ENCODE measurements at regions not wholly inside any gene's neighbourhood (a gene's known extent, or its start where the extent isn't known, plus 50 kb on each side); places are given as distances from the start of the nearest gene placed in this dataset.

DNA sequence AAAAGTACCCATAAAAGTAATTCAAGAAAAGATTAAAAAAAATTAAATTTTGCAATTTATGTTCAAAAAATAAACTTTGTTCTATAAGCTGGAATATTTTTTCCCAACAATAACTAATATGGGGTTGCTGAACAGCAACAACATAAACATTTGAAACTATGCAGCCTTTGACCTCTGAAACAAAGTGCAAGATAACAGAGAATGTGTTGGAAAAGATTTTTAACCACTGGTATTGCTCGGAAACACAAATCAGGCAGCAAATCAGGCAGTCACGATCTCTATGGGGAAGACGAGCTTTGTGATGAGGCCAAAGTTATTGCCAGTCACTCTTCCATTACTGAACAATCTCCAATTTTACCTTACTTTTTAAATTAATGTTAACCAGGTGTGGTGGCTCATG lies 332.1 kb downstream of the PABPC4L start:
- H3K4me1 Mint-ChIP-seq, result peaks cover 0 to 6% of the 10 kb centered on the region in 2 experiments; a peak in 1 of 4 replicates
- H3K36me3 Mint-ChIP-seq (ENCODE audit: insufficient read depth in 1 of 3, low read depth in 3 of 3), result no peaks in the 10 kb centered on the region
- H3K9me3 Mint-ChIP-seq, result no peaks in the 10 kb centered on the region
- Histone ChIP-seq H3K23ac (ENCODE audit: insufficient read length, low read depth, low read length) (no peak overlapping the region), H4K91ac (ENCODE audit: insufficient read length, low read depth, low read length) (no peak overlapping the region), H3K4me1 (ENCODE audit: insufficient read depth, low read length) (no peaks in the 10 kb centered on the region), H4K20me1 (ENCODE audit: control insufficient read depth, insufficient read depth, insufficient read length) (no peaks in the 10 kb centered on the region), H2BK12ac (ENCODE audit: insufficient read length, low read depth, low read length) (no peak overlapping the region), H2BK15ac (ENCODE audit: low read depth, low read length) (no peak overlapping the region), H3K9ac (ENCODE audit: extremely low read depth, insufficient read length, low read length) (no peak overlapping the region), H2BK120ac (ENCODE audit: low read depth, low read length, poor library complexity, severe bottlenecking) (no peak overlapping the region), H3K4ac (ENCODE audit: low read depth, low read length) (no peak overlapping the region), H4K5ac (ENCODE audit: insufficient read length, low read depth, low read length) (no peak overlapping the region), H3K27ac (ENCODE audit: insufficient read length, low read depth, low read length) (no peak overlapping the region), H3K79me2 (ENCODE audit: insufficient read depth, low read length) (no peaks in the 10 kb centered on the region), H3K23me2 (ENCODE audit: insufficient read length, low read depth, low read length, poor library complexity, severe bottlenecking) (no peaks in the 10 kb centered on the region), H4K8ac (replicated peaks; ENCODE audit: insufficient read length, low read depth, low read length) (no peak overlapping the region), H3K9me3 (ENCODE audit: control insufficient read depth, low read depth, low read length) (no peaks in the 10 kb centered on the region), H3K18ac (ENCODE audit: insufficient read length, low read depth, low read length) (no peak overlapping the region), H3K27me3 (ENCODE audit: insufficient read depth, low read length) (no peaks in the 10 kb centered on the region), H3K79me1 (ENCODE audit: insufficient read depth, low read depth, low read length, poor library complexity, severe bottlenecking) (no peaks in the 10 kb centered on the region), H3K56ac (ENCODE audit: insufficient read length, low read depth, low read length) (no peak overlapping the region), H3K14ac (ENCODE audit: insufficient read depth, low read length) (no peak overlapping the region), H2BK5ac (ENCODE audit: insufficient read length, low read length) (no peak overlapping the region), H2AFZ (ENCODE audit: low read length) (no peak overlapping the region), H3K4me2 (ENCODE audit: insufficient read depth, insufficient read length, low read length) (no peak overlapping the region), H2BK20ac (ENCODE audit: low read depth, low read length, poor library complexity, severe bottlenecking) (no peak overlapping the region), H3T11ph (ENCODE audit: low read length) (no peak overlapping the region), H2AK5ac (ENCODE audit: insufficient read length, low read length) (no peak overlapping the region)
- no peak overlapping the region for H3K27ac Mint-ChIP-seq
- no peak overlapping the region for H3K4me3 Mint-ChIP-seq
- H3K27me3 Mint-ChIP-seq (ENCODE audit: low read depth), result no peaks in the 10 kb centered on the region
- DNase-seq, result no peak
- TF ChIP-seq, protein P1, sequence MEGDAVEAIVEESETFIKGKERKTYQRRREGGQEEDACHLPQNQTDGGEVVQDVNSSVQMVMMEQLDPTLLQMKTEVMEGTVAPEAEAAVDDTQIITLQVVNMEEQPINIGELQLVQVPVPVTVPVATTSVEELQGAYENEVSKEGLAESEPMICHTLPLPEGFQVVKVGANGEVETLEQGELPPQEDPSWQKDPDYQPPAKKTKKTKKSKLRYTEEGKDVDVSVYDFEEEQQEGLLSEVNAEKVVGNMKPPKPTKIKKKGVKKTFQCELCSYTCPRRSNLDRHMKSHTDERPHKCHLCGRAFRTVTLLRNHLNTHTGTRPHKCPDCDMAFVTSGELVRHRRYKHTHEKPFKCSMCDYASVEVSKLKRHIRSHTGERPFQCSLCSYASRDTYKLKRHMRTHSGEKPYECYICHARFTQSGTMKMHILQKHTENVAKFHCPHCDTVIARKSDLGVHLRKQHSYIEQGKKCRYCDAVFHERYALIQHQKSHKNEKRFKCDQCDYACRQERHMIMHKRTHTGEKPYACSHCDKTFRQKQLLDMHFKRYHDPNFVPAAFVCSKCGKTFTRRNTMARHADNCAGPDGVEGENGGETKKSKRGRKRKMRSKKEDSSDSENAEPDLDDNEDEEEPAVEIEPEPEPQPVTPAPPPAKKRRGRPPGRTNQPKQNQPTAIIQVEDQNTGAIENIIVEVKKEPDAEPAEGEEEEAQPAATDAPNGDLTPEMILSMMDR (conservative IDR thresholded peaks at IDR 0.05), result no peak
- WGBS (ENCODE audit: extremely low coverage, insufficient read length, low lambda C conversion rate), result no CpG with 5 or more reads among the region's 3 CpGs

Data from H9 (cell line).